T-helper 17 cell (primary cell): ENCODE measurements at regions not wholly inside any gene's neighbourhood (a gene's known extent, or its start where the extent isn't known, plus 50 kb on each side); places are given as distances from the start of the nearest gene placed in this dataset.

Experiments
- ATAC-seq: fragments of 150-1000 bp; cut with Tn5 transposase; 2 replicates; pipeline ENCODE4 v1.10.0; 2021; ENCODE audit warnings: mild to moderate bottlenecking, moderate library complexity
- DNase-seq, 3 donors: peaks; one replicate each; pipeline versions ENCODE4 v3.0.0 to v3.0.0-alpha.2; 2020 to 2021
- H3K9me3 ChIP-seq: one replicate; pipeline ENCODE4 v1.7.0; 2013; ENCODE audit warnings: low read length, mild to moderate bottlenecking; ENCODE audit not compliant: control insufficient read depth, poor library complexity, severe bottlenecking
- H3K27ac Mint-ChIP-seq: one replicate; pipeline ENCODE4 v1.8.0; 2022; ENCODE audit warnings: mild to moderate bottlenecking, moderate library complexity, mixed read lengths
- H3K27me3 Mint-ChIP-seq: one replicate; pipeline ENCODE4 v1.8.0; 2022; ENCODE audit warnings: mixed read lengths
- H3K36me3 Mint-ChIP-seq: one replicate; pipeline ENCODE4 v1.8.0; 2022; ENCODE audit warnings: low read depth, mixed read lengths
- H3K4me1 Mint-ChIP-seq: one replicate; pipeline ENCODE4 v1.8.0; 2022; ENCODE audit warnings: mild to moderate bottlenecking, mixed read lengths
- H3K4me3 Mint-ChIP-seq: one replicate; pipeline ENCODE4 v1.8.0; 2022; ENCODE audit warnings: mild to moderate bottlenecking, moderate library complexity, mixed read lengths

DNA sequence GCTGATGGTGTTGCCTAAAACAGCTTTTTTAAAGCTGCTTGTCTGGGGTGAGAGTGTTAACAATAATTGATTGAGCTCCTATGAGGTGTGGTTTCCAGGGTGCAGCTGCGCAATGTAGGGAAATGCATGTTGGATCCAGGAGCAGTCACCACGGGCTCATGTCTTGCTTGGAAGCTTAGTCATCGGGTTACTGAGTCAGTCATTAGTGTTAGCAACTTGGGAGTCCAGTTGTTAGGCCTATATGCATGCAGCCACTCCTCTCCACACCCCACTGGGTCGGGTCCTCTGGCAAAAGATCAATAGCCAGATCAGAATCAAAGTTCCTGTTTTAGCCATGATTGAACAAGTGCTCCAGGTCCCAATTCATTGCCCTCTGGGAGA is 271.7 kb upstream of the CHD6 start:
- H3K27me3 Mint-ChIP-seq = peaks cover 6% of the 10 kb centered on the region
- ATAC-seq = no peak

DNA sequence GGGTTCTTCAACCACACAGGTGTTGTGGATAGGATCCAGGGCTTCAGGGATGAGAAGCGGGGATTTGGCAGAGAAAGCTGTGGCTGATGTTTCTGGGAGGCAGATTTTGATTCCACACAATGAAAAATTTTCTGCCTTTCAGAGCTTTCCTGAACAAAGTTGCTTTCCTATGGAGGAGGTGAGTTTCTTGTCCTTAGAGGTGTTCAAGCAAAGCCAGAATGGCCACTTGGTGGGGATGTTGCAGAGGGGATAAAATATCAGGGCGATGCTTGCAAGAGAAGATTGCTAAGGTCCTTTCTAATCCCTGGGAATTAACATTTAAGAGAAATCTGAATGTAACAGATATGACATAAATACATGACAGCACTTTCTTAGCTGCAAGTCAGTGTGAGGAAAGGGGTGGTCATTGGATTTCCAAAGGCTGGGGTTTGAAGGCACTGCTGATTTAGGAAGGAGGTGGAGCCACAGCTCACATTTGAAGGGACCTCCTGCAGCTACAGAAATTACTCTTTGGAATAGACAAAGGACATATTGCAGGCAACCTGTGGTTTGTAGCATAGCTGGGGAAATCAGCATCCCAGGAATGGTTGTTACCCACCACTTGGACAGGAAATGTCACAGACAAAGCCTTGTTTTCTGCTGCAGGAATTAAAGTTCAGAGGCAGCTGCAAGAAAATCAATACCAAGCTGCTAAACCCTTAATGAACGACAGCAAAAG is 271.1 kb upstream of the CHD6 start:
- no peaks in the 10 kb centered on the region for H3K9me3 ChIP-seq
- Mint-ChIP-seq H3K4me1 (no peaks in the 10 kb centered on the region), H3K4me3 (no peak overlapping the region), H3K36me3 (no peaks in the 10 kb centered on the region), H3K27ac (no peak overlapping the region), H3K27me3 (peaks cover 6% of the 10 kb centered on the region)
- ATAC-seq = no peak
- no peak for DNase-seq

More for the DNA sequence above, 271.7 kb upstream of the CHD6 start:
- no peak for DNase-seq
- no peak overlapping the region for H3K27ac Mint-ChIP-seq
- H3K36me3 Mint-ChIP-seq = no peaks in the 10 kb centered on the region
- no peaks in the 10 kb centered on the region for H3K9me3 ChIP-seq
- no peak overlapping the region for H3K4me3 Mint-ChIP-seq
- H3K4me1 Mint-ChIP-seq = no peaks in the 10 kb centered on the region

DNA sequence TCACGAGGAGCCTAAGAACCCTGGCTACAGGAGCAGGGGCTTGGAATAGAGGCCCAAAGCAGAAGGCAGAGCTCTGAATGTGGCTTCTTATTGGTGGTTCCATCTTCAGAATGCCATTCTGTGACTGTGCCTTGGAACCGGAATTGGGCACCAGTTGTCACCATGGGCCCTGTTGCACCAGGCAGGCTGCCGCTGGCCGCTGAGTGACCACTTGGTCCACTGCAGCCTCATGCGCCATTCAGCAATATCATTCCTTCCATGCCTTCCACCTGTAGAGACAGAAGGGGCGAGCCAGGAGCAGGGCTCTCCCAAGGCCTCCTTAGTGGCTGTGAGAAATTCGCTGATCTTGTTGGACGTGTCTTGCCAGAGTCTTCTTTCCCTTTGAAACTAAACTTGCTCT is 270.3 kb upstream of the CHD6 start:
- Mint-ChIP-seq H3K4me3 (no peak overlapping the region), H3K27me3 (peaks cover 6% of the 10 kb centered on the region)
- ATAC-seq = no peak

GRCh38 chr20:41887500-41887899 is 269.3 kb upstream of the CHD6 start:
- no peaks in the 10 kb centered on the region for H3K36me3 Mint-ChIP-seq
- H3K27ac Mint-ChIP-seq = no peak overlapping the region
- DNase-seq (no peak), ATAC-seq (no peak)
- H3K4me3 Mint-ChIP-seq = no peak overlapping the region
- H3K27me3 Mint-ChIP-seq = peaks cover 6% of the 10 kb centered on the region
- H3K9me3 ChIP-seq = no peaks in the 10 kb centered on the region
- no peaks in the 10 kb centered on the region for H3K4me1 Mint-ChIP-seq

More for the DNA sequence above, 270.3 kb upstream of the CHD6 start:
- no peaks in the 10 kb centered on the region for H3K9me3 ChIP-seq
- no peaks in the 10 kb centered on the region for H3K4me1 Mint-ChIP-seq
- no peak overlapping the region for H3K27ac Mint-ChIP-seq
- H3K36me3 Mint-ChIP-seq = no peaks in the 10 kb centered on the region
- DNase-seq = no peak

DNA sequence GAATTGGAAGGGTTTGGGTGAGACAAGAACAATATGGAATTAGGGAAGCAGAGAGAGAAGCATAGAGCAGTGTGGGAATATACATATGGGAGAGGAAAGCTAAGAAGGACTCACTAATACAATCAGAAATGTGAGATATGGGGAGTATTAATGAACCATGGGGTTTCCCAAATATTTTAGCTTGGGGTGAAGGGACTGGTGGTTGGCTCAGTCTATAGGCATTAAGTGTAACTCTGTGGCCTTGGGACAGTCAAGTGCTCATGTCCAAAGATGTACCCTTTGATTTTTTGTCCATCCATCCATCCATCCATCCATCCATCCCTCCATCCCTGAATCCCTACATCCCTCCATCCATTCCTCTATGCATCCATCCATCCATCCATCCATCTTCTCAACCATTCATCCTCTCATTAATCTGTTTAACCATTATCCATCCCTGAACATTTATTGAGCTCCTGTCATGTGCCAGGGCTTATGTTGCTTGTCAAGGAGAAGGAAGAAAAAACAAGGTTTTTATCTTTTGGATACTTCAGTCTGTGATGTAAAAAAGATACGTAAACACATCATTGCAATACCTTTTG is 263.4 kb upstream of the CHD6 start:
- no peak overlapping the region for H3K27ac Mint-ChIP-seq
- no peak for ATAC-seq

GRCh38 chr20:41879123-41879522 is 260.9 kb upstream of the CHD6 start:
- Mint-ChIP-seq H3K36me3 (no peaks in the 10 kb centered on the region), H3K27me3 (no peaks in the 10 kb centered on the region), H3K27ac (no peak overlapping the region), H3K4me3 (no peak overlapping the region), H3K4me1 (no peaks in the 10 kb centered on the region)
- no peaks in the 10 kb centered on the region for H3K9me3 ChIP-seq
- ATAC-seq (no peak), DNase-seq (no peak)

More for the DNA sequence above, 263.4 kb upstream of the CHD6 start:
- DNase-seq = no peak
- H3K27me3 Mint-ChIP-seq = no peaks in the 10 kb centered on the region
- no peaks in the 10 kb centered on the region for H3K4me1 Mint-ChIP-seq
- no peak overlapping the region for H3K4me3 Mint-ChIP-seq
- no peaks in the 10 kb centered on the region for H3K9me3 ChIP-seq
- H3K36me3 Mint-ChIP-seq = no peaks in the 10 kb centered on the region

GRCh38 chr20:41877911-41878310 is 259.7 kb upstream of the CHD6 start:
- DNase-seq = no peak
- no peaks in the 10 kb centered on the region for H3K9me3 ChIP-seq
- Mint-ChIP-seq H3K4me1 (no peaks in the 10 kb centered on the region), H3K36me3 (no peaks in the 10 kb centered on the region), H3K27ac (no peak overlapping the region), H3K4me3 (no peak overlapping the region), H3K27me3 (peaks cover 4% of the 10 kb centered on the region)
- ATAC-seq = no peak

DNA sequence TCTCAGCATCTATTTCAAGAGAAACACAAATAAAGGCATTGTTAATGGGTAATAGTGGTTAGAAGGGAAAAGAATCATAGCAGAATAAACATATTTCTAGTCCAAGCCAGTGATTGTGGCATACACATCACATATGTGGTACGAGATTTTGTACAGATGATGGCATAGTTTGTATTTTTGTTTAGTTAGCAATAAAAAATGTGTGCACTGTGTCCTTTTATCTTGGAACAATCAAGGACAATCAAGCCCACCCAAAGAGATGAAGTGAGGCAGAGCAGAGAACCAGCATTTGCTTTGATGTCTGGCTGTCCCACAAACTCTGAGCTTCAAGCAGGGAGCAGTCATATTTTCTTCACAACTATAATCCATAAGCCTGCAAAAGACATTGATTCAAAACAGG is 256.5 kb upstream of the CHD6 start:
- ATAC-seq (no peak), DNase-seq (no peak)
- H3K9me3 ChIP-seq = no peaks in the 10 kb centered on the region
- Mint-ChIP-seq H3K27me3 (peaks cover 15% of the 10 kb centered on the region), H3K4me1 (no peaks in the 10 kb centered on the region), H3K4me3 (no peak overlapping the region), H3K36me3 (no peaks in the 10 kb centered on the region), H3K27ac (no peak overlapping the region)

DNA sequence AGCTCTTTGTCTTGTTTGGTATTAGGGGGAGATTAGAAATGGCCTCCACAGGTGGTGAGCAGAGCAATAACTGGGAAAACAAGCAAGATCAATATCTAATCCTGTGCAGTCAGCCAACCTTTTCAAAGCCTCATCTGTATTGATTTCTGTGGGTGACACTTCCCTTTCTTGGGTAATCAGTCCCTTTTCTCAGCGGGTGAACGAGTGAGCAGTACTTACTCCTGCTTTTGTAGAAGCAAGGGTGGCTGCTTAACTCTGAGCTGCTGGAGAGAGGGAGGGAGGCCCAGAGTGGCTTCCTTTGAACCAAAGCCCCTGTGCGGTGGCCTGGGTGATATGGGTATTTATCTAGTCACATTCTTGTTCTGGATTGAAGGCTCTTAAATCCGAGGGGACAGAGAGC is 254.8 kb upstream of the CHD6 start:
- no peak for ATAC-seq
- no peaks in the 10 kb centered on the region for H3K9me3 ChIP-seq
- Mint-ChIP-seq H3K4me1 (no peaks in the 10 kb centered on the region), H3K4me3 (no peak overlapping the region), H3K27me3 (peaks cover 15% of the 10 kb centered on the region), H3K36me3 (no peaks in the 10 kb centered on the region), H3K27ac (no peak overlapping the region)
- DNase-seq = no peak

- Mint-ChIP-seq H3K27ac (no peak overlapping the region), H3K36me3 (no peaks in the 10 kb centered on the region), H3K4me1 (no peaks in the 10 kb centered on the region), H3K27me3 (peaks cover 15% of the 10 kb centered on the region), H3K4me3 (no peak overlapping the region)
- no peaks in the 10 kb centered on the region for H3K9me3 ChIP-seq
- DNase-seq (no peak), ATAC-seq (no peak)
Observed at GRCh38 chr20:41870869-41871462, 252.8 kb upstream of the CHD6 start.

GRCh38 chr20:41869261-41869660 is 251.1 kb upstream of the CHD6 start:
- Mint-ChIP-seq H3K36me3 (no peaks in the 10 kb centered on the region), H3K27ac (no peak overlapping the region), H3K4me3 (no peak overlapping the region), H3K27me3 (peaks cover 15% of the 10 kb centered on the region), H3K4me1 (no peaks in the 10 kb centered on the region)
- DNase-seq (no peak), ATAC-seq (no peak)
- no peaks in the 10 kb centered on the region for H3K9me3 ChIP-seq

DNA sequence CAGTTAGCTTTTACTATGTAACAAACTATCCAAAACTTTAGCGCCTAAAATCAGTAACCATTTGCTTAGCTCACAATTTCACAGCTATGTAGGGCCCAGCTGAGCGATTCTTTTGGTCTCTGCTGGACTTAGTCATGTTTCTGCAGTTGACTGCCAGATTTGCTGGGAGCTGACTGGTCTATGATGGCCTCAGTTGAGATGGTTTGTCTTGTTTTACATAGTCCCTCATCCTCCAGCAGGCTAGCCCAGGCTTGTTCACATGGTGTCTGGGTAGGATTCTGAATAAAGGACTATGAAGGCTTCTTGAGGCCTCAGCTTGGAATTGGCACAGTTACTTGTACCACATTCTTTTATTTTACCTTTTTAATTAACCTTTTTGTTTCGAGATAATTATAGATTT is 247.8 kb upstream of the CHD6 start:
- Mint-ChIP-seq H3K27me3 (peaks cover 9% of the 10 kb centered on the region), H3K27ac (no peak overlapping the region), H3K4me3 (no peak overlapping the region), H3K36me3 (no peaks in the 10 kb centered on the region), H3K4me1 (no peaks in the 10 kb centered on the region)
- H3K9me3 ChIP-seq = no peaks in the 10 kb centered on the region
- ATAC-seq (no peak), DNase-seq (no peak)

DNA sequence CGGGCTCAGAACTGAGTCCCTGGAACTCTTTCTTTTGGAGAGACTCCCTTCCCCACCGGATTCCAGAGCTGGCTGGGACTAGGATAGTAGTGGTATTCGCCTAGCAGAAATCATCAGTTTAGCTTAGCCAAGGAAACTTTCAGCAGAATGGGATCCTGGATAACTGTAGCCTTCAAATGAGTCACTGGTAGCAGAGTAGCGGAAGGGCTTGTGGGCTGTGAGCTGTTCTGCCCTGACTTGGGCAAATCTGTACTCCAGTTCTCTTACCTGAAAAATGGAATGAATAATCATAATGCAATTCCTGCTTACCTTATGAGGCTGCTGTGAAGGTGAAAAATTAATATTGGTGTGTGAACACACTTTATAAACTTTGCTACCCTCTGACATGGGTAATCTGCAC is 244.3 kb upstream of the CHD6 start:
- ATAC-seq (no peak), DNase-seq (no peak)
- no peak overlapping the region for H3K4me3 Mint-ChIP-seq
- H3K9me3 ChIP-seq = no peaks in the 10 kb centered on the region
- H3K27me3 Mint-ChIP-seq = peaks cover 9% of the 10 kb centered on the region
- H3K4me1 Mint-ChIP-seq = no peaks in the 10 kb centered on the region
- H3K27ac Mint-ChIP-seq = no peak overlapping the region
- H3K36me3 Mint-ChIP-seq = no peaks in the 10 kb centered on the region
